Panc1 (cell line): ENCODE measurements at regions not wholly inside any gene's neighbourhood (a gene's known extent, or its start where the extent isn't known, plus 50 kb on each side); places are given as distances from the start of the nearest gene placed in this dataset.

ENCODE experiments used
- ATAC-seq: fragments of 200-7000 bp; cut with Tn5 transposase; 2 replicates; pipeline ENCODE4 v1.9.1; 2020; ENCODE audit warnings: mild to moderate bottlenecking, moderate library complexity
- BruUV-seq: library from RNA; stranded (reverse); fragments of 400-500 nt; replicated peaks from 2 replicates; lab custom pipeline; 2021; lab: Mats Ljungman, UMichigan
- CTCF ChIA-PET: fragments of 300-600 bp; sonication (Branson Sonifier 250); formaldehyde crosslinking; loops from one replicate; lab custom pipeline; 2022; ENCODE audit warnings: antibody characterized with exemption; lab: Charles Lee
- POLR2A ChIA-PET: fragments of 300-600 bp; sonication (Branson Sonifier 250); formaldehyde crosslinking; loops from one replicate; lab custom pipeline; 2022; ENCODE audit warnings: antibody characterized with exemption; lab: Charles Lee
- DNase-seq: peaks from one replicate; pipeline ENCODE4 v3.0.0-alpha.2; 2010; ENCODE audit warnings: low read depth, low spot score
- H3K27ac ChIP-seq: 2 replicates; pipeline ENCODE4 v1.5.1; 2011; ENCODE audit warnings: mild to moderate bottlenecking, low read length, inconsistent platforms
- H3K27me3 ChIP-seq: fragments of 200-500 bp; sonication (Bioruptor generic); 2 replicates; pipeline ENCODE4 v1.6.0; 2014; ENCODE audit warnings: low read length, inconsistent platforms; ENCODE audit not compliant: control insufficient read depth, insufficient read depth
- H3K36me3 ChIP-seq: fragments of 200-500 bp; sonication (Bioruptor generic); 2 replicates; pipeline ENCODE4 v1.5.1; 2014; ENCODE audit warnings: inconsistent platforms, mild to moderate bottlenecking, low read length, moderate library complexity; ENCODE audit not compliant: control insufficient read depth, insufficient read depth
- H3K4me1 ChIP-seq: 2 replicates; pipeline ENCODE4 v1.5.1; 2011; ENCODE audit warnings: inconsistent platforms, mild to moderate bottlenecking, low read length, moderate library complexity; ENCODE audit not compliant: control insufficient read depth, insufficient read depth
- H3K4me3 ChIP-seq, 2 experiments: 2 replicates each; pipeline ENCODE4 v1.5.1; 2011 to 2012; ENCODE audit warnings: low read depth in 2 of 2, low read length in 2 of 2, mild to moderate bottlenecking in 2 of 2, inconsistent platforms in 1 of 2, moderate library complexity in 1 of 2
- H3K9me3 ChIP-seq: fragments of 200-500 bp; sonication (Bioruptor generic); 2 replicates; pipeline ENCODE4 v1.5.1; 2014; ENCODE audit warnings: low read depth, mild to moderate bottlenecking, inconsistent platforms, low read length, moderate library complexity; ENCODE audit not compliant: control insufficient read depth, insufficient read depth
- CTCF ChIP-seq: fragments of 450-650 bp; IDR thresholded peaks from 2 replicates; pipeline ENCODE4 v1.5.1; 2017; ENCODE audit warnings: mild to moderate bottlenecking
- POLR2AphosphoS5 ChIP-seq: IDR thresholded peaks from 2 replicates; pipeline ENCODE4 v1.6.1; 2012; ENCODE audit warnings: mild to moderate bottlenecking, low read depth, low read length, moderate library complexity
- REST ChIP-seq, 2 experiments: IDR thresholded peaks; 2 replicates each; pipeline ENCODE4 v1.6.1; 2011 to 2012; ENCODE audit warnings: low read depth in 2 of 2, control low read depth in 1 of 2, low read length in 1 of 2, mild to moderate bottlenecking in 1 of 2, moderate library complexity in 1 of 2; ENCODE audit not compliant: insufficient read depth in 1 of 2
- SIN3A ChIP-seq: IDR thresholded peaks from 2 replicates; pipeline ENCODE4 v1.6.1; 2012; ENCODE audit warnings: low read depth, mild to moderate bottlenecking, low read length, moderate library complexity, borderline replicate concordance; ENCODE audit not compliant: insufficient read depth
- TCF7L2 ChIP-seq: IDR thresholded peaks from 2 replicates; pipeline ENCODE4 v1.6.1; 2011; ENCODE audit warnings: mild to moderate bottlenecking, low read depth, low read length, inconsistent platforms
- in situ Hi-C: cut with HindIII; loops from 2 replicates; pipeline ENCODE4 v1.10.0; 2016; ENCODE audit warnings: low sequenced_read_pairs, low pct_unique_long_range_greater_than_20kb
- intact Hi-C: fragments of 100-400 bp; cut with micrococcal nuclease; formaldehyde crosslinking; loops from one replicate; pipeline ENCODE4 v1.10.0; 2022; ENCODE audit not compliant: unreplicated experiment

GRCh38 chr2:20882466-20883170 is 59.7 kb upstream of the LDAH start:
- no TSS peak for BruUV-seq
- ATAC-seq (no peak), DNase-seq (no peak)
- intact Hi-C loops, result no loop called here
- Histone ChIP-seq H3K36me3 (no peaks in the 10 kb centered on the region), H3K4me1 (no peaks in the 10 kb centered on the region), H3K27ac (no peak overlapping the region), H3K27me3 (peaks cover 2% of the 10 kb centered on the region; the same call in 1 of the 2 replicates), H3K4me3 (no peak overlapping the region), H3K9me3 (no peaks in the 10 kb centered on the region)
- no peak for TF ChIP-seq TCF7L2
- in situ Hi-C loops, result no loop called here
- CTCF ChIA-PET, result no interaction called here
- POLR2A ChIA-PET, result no interaction called here

- no peak for TF ChIP-seq REST (IDR thresholded peaks at IDR 0.05; ENCODE audit: insufficient read depth in 1 of 2, low read depth in 2 of 2, low read length in 1 of 2)
- TF ChIP-seq POLR2AphosphoS5, result no peak
- no peak for TF ChIP-seq SIN3A
- no peak for TF ChIP-seq CTCF
- Histone ChIP-seq H3K36me3 (no peaks in the 10 kb centered on the region), H3K27ac (no peak overlapping the region), H3K9me3 (no peaks in the 10 kb centered on the region), H3K4me1 (no peaks in the 10 kb centered on the region), H3K4me3 (no peak overlapping the region), H3K27me3 (peaks cover 2% of the 10 kb centered on the region)
- ATAC-seq (no peak), DNase-seq (no peak)
- ChIA-PET CTCF (no interaction called here), POLR2A (no interaction called here)
- intact Hi-C loops, result no loop called here
- in situ Hi-C loops, result no loop called here
- no TSS peak for BruUV-seq
Observed at GRCh38 chr2:20880221-20880771, 57.4 kb upstream of the LDAH start.

- no peak for TF ChIP-seq TCF7L2
- TF ChIP-seq REST (IDR thresholded peaks at IDR 0.05; ENCODE audit: insufficient read depth in 1 of 2, low read depth in 2 of 2, low read length in 1 of 2), result no peak
- no peak for TF ChIP-seq SIN3A
- TF ChIP-seq CTCF, result no peak
- no peak for TF ChIP-seq POLR2AphosphoS5
- ATAC-seq (0 out of 2 replicates have a peak, but pooled peaks have one; percentile 17), DNase-seq (no peak)
- CTCF ChIA-PET, result no interaction called here
- no peak overlapping the region for H3K4me3 ChIP-seq
- BruUV-seq, result no TSS peak
- no peaks in the 10 kb centered on the region for H3K36me3 ChIP-seq
- H3K4me1 ChIP-seq, result no peaks in the 10 kb centered on the region
- in situ Hi-C loops, result no loop called here
- POLR2A ChIA-PET, result no interaction called here
- no peak overlapping the region for H3K27ac ChIP-seq
- no peaks in the 10 kb centered on the region for H3K9me3 ChIP-seq
- intact Hi-C loops, result no loop called here
- H3K27me3 ChIP-seq, result peaks cover 2% of the 10 kb centered on the region
Observed at GRCh38 chr2:20879221-20879620, 56.3 kb upstream of the LDAH start.
